HEK293 (cell line): ENCODE measurements at regions not wholly inside any gene's neighbourhood (a gene's known extent, or its start where the extent isn't known, plus 50 kb on each side); places are given as distances from the start of the nearest gene placed in this dataset.

ENCODE experiments used
- OSR2 ChIP-seq: fragments of 450-650 bp; formaldehyde crosslinking; IDR thresholded peaks from 2 replicates; pipeline ENCODE4 v1.5.1; 2016; ENCODE audit warnings: missing biosample characterization, missing genetic modification characterization
- SCRT2 ChIP-seq: fragments of 450-650 bp; formaldehyde crosslinking; IDR thresholded peaks from 2 replicates; pipeline ENCODE4 v1.5.1; 2016; ENCODE audit warnings: missing biosample characterization, missing genetic modification characterization
- TF ChIP-seq, protein P1 (sequence below): fragments of 450-650 bp; formaldehyde crosslinking; IDR thresholded peaks from 2 replicates; pipeline ENCODE4 v1.5.1; 2016; ENCODE audit warnings: missing biosample characterization, missing genetic modification characterization

- TF ChIP-seq, protein P1, sequence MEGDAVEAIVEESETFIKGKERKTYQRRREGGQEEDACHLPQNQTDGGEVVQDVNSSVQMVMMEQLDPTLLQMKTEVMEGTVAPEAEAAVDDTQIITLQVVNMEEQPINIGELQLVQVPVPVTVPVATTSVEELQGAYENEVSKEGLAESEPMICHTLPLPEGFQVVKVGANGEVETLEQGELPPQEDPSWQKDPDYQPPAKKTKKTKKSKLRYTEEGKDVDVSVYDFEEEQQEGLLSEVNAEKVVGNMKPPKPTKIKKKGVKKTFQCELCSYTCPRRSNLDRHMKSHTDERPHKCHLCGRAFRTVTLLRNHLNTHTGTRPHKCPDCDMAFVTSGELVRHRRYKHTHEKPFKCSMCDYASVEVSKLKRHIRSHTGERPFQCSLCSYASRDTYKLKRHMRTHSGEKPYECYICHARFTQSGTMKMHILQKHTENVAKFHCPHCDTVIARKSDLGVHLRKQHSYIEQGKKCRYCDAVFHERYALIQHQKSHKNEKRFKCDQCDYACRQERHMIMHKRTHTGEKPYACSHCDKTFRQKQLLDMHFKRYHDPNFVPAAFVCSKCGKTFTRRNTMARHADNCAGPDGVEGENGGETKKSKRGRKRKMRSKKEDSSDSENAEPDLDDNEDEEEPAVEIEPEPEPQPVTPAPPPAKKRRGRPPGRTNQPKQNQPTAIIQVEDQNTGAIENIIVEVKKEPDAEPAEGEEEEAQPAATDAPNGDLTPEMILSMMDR: no peak
- TF ChIP-seq OSR2 (no peak), SCRT2 (tag by site-specific recombination) (no peak)
Observed at GRCh38 chr2:56680971-56681631, 497.3 kb downstream of the CCDC85A start.
